Limb (tissue), 2 donors: ENCODE measurements at regions not wholly inside any gene's neighbourhood (a gene's known extent, or its start where the extent isn't known, plus 50 kb on each side); places are given as distances from the start of the nearest gene placed in this dataset.
"Not testable (repeated sequence)": the region's sequence is repeated elsewhere in the genome, so short reads cannot be mapped to it uniquely, and the experiment has no call there.

Experiments
- DNase-seq, 2 donors: peaks; one replicate each; pipeline ENCODE4 v3.0.0-alpha.2; 2016; ENCODE audit errors: extremely low spot score in 2 of 2

DNA sequence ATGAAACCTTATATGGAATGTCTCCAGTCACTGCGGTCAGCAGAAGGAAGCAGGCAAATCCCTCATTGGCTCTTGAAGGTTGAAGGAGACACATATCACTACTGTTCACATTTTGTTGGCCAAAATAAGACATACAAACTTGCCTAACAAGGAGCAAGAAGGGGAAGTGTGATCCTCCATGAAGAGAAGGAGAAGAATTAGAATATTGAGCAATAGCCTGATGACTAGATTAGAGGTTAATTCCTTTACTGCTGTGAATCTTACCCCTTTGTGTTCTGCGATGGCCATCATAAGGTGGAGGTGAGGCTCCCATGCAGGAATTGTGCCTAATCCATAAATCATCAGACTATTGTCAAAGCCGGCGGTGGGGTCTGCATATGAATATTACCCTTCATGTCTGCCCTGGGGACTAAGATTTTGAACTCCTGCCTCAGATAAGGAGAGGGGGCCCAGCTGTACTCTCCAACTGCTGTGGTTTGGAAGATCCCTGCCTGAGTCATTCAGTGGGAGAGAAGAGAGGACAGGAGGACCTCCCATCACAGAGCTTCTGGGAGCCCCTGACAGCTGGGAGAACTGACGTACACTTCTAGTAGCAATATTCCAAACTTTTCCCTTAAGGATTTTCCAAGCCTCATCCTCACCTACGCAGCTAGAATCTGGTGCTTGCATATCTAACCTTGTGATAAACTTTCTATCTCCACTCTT lies 398.5 kb downstream of the REEP3 start:
- no peak for DNase-seq

DNA sequence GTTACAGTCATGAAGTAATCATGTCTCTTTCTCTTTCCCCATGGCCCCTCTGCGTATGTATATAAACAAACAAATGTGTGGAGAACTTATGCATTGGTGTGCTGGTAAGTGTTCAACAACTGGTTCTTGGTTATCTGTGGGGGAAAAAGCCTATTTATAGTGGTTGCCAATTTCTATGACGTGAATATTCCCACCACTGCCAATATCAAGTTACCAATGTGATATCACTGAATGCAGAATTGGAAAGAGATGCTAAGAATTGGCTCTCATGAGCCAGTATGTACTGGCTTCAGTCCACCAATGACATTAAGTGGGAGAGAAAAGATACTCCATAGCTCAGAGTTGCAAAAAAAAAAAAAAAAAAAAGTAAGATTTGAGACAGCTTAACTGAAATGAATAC lies 399.7 kb downstream of the REEP3 start:
- DNase-seq: no peak

DNA sequence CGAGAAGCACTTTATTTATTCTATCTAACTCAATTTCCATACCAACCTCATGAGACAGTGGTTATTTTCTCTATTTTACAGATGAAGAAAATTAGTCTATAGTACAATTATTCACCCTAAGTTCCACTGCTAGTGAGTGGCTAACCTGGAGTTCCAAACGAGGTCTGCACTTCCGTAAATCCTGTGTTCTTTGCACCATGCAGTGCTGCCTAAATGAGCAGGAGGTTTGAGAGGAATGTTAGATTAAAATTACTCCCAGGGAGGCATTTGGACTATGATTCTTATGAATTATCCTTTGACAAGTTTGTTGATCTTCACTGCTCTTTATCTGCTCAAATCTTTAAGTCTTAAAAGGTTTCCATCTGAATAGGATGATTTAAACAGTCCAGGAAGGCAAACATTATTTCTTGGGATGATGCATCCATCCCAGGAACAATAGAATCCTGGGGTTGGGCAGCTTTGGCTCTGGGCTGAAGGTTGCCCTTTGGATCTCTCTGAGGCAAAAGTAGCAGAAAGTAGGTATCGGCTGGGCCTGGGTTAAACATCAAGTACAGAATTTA lies 400.8 kb downstream of the REEP3 start:
- DNase-seq: no peak

DNA sequence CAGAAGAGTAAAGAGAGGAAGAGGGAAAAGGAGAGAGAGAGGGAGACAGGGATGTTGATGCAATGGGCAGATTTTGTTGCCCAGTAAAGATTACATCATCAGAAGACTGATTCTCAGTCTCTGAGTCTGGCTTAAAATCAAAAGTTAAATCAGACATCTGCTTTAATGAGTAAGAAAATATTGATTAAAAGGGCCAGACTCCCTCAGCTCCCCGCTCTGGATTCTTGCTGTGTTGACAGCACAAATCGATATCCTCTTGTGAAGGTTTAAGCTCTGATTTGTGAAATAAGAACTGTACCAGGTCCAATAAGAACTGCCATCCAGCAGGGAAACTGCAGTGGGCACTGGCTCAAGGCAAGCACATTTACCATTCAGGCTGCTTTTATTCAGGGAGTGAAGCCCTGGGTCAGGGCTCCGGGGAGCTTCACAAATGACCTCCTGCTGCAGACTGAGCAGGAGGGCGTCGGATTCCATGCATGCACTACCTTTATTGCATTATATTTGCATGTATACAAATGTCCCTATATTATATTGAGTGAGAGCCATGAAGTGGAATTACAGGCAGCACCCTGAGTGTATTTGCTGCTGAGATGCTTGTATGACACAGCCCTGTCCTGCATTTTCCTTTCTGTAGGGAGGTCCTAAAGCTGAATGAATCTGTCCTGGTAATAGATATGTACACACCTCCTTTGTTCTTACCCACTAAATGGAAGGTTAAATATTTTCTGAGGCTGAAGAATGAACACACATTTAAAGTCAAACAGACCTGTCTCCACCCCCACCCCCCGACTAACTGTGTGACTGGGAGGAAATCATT lies 401.5 kb downstream of the REEP3 start:
- DNase-seq: no peak

DNA sequence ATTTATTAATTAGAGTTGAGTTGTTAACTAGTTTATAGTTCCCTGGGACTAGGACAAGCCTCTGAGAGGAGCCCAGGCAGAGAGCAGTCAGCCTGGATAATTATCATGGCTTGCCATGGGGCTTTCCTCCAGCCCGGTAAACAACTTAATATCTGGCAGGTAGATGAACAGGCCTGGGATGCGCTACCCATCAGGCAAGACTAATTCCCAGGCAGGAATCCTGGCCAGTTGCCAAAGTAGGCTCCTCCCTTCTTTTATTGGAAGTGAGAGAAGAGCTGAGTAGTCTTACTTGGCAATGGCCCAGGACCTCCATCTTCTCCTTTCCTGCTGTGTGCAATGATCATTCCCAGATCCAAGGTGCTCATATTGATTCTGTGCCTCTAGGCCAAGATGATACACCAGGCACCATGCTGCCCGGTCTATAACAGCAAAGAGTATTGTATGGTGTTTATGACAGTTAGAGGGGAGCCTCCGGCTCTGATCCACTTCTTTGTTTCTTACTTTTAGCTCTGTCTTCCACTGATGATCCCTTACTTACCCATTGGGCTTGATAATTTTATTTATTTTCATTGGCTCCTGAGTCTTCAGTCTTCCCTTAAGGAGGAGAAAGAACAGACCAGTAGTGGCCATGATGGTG lies 408.7 kb downstream of the REEP3 start:
- peak in 1 of 2 donors; percentile 36 for DNase-seq

DNA sequence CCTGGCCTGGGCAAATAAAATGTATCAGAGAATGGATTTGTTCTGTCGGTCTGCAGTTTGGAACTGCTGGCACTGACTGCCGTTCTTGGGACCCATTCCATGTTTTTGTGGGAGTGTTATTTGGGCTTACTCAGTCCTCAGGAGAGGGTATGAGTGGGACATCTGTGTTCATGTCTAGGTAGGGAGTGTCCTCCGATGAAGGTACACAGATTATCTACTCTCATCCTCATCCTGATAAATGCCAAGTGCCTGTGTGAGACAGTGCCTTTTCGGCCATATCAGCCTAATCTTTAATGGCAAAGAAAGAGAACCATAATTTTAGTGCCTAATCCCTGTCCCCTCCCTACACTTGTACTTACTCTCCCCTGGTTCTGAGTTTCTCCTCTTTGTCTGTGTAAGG lies 409.4 kb downstream of the REEP3 start:
- no peak for DNase-seq

DNA sequence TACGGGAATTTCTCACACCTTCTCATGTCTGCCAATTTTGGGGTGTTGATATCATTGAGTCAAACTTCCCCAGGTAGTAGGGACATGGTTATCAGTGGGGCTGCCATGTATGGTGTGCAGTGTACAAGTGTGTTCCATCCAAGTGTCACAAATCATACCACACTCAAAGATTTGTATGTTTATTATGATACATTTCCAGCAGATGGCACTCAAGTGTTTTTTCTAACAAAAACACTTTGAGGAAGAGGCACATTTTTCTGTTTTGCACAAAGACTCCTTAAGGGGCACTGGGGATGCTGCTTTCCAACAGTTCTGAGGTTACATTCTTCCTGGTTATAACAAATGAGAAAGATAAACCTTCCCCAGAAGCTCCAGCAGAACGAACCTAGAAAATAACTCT lies 414.5 kb downstream of the REEP3 start:
- DNase-seq: no peak

DNA sequence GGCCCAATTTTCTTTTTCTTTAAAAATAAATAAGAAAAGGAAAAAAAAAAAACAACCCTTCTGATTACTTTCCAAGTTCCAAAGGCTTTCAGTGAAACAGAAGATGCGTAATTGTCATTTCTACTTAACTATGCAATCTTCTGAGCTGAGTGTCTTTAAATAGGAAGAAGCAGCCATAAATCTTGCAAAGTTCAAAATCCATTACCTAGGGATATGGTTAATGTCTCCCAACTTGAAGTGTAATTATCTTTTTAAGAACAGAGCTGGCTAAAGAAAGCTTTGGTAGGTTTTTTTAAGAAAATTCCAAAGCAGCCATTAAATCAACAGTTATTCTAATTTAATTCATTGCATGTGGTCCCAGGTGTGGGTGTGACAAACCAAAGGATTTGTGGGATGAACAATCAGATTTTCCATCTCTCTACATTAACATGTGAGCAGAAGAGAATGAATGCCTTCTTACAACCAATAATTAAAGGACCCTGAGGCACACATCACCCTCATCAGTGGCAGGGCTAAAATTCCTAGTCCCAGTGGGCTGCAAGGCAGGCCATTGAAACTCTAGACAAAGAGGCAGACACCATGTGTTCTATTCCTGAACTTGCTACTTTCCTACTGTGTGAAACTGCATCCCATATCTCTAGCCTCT lies 419.2 kb downstream of the REEP3 start:
- DNase-seq: no peak

DNA sequence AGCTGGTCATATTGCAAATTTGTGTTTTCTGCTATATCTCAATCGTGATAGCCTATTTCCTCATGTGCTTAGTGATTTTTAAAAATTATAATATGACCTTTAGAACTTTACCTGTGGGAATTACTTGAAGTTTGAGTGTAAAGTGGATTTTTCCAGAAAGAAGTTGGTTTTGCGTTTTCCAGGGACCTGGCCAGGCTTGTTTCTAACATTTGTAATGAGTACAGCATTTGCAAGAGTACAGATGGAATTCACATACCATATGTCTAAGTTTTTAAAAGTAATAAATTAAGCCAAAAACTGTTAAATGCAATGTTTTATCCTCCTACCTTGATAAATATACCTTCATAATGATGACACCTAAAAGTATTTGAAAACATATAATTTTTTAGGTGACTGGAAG lies 443.2 kb downstream of the REEP3 start:
- DNase-seq: no peak

DNA sequence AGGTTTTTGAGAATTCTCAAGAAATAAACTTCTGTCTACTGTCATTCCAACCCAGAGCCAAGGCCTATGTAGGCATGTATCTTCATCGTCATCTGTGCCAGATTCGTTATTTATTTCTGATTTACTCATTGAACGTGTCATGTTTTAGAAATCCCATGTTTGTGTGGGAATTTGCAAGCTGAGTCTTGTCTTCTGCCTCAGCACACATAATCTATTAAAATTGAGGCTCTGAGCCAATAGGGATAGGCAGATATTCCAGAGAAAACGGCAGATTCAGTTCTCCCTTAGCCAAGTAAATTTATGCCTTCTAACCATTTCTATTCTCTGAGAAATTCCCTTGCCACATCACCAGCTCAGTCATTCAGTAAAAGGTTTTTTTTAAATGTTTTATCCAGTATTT lies 444.6 kb downstream of the REEP3 start:
- DNase-seq: no peak

DNA sequence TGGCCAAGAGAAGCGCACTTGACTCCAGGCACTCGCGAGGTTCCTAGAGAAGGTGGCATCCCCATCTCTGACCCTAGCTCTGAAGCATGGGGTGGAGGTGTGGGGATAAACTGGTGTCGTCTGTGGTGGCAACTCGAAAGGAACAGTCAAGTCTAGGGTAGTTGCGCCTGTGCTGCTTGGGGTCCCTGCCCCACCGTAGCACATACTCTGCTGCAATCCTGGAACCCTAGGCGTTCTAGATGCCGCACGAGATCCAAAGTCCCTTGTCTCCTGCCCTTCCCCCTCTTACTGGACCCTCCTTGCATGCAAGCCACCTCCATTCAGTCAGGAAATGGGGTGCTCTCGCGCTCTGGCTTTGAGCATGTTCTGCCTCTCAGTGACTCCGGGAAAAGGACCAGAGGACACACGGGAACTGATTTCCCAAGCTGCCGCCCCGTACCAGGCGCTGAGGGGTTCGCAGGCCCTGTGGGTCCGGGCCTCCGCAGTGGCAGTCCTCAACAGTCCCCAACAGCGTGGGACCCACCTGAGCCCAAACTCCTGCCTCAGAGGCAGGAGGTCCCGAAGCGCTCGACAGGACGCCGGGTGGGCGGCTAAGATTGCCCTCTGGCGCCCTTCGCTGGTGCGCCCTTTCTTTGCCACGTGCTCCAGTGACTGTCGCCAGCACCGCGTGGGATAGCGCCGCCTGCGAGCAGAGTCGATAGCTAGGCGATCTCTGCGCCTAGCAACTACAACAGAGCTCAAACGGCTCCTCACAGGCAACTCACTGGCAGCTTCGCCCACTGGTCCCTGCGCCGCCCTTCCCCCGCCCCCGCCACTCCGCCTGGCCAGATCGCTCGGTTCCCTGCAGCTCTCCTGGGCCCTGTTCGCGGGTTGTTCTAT lies 452.0 kb downstream of the REEP3 start:
- DNase-seq: no peak

DNA sequence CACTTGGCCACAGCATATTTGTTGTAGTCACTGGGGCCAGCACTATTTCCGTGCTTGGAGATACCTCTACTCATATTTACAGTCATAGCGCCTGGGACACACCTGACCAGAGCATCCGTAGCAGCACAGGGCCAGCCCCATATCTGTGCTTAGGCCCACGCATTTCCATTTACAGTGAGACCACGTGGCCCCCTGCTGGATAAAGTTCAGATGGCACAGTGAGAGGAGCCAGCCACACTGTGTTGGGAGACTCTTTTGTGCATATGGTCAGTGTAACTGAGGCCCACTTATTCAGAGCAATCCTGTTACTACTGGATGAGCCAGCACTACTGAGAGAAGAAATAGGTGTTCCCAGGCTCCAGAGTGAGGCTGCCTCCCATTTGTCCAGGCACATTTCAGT lies 455.3 kb downstream of the REEP3 start:
- DNase-seq: peak in 1 of 2 donors; percentile 51

DNA sequence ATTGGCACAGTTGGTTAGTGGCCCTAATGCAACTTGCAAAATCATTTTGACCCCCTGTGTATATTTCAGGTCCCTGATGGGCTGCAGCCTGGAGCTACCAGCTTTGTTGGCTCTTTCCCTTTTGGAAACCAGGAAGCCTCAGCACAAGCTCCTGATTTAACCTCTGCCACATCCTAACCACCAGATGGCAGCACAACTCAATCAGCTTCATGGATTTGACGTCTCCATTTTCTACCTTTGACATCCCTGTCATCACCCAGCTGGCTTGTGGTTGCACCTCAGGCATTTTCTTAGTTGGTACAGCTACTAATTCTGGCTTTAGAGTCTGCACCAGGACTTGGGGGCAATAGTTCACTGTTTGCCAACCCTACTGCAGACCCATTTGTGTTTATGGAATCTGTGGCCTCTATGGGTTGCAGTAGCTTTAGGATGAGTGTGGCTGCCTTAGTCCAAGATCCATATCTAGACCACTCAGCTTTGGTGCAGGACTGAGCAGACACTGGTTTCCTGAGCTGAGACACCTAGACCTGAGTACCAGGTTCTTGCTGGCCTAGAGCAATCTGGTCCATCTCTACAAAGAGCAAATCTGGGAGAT lies 456.2 kb downstream of the REEP3 start:
- DNase-seq: no peak

DNA sequence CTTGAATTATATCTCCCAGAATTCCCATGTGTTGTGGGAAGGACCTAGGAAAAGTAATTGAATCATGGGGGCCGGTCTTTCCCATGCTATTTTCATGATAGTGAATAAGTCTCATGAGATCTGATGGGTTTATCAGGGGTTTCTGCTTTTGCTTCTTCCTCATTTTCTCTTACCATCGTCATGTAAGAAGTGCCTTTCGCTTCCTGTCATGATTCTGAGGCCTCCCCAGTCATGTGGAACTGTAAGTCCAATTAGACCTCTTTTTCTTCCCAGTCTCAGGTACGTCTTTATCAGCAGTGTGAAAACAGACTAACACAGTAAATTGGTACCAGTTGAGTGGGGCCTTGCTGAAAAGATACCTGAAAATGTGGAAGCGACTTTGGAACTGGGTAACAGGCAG lies 459.7 kb downstream of the REEP3 start:
- DNase-seq: not testable (repeated sequence)

DNA sequence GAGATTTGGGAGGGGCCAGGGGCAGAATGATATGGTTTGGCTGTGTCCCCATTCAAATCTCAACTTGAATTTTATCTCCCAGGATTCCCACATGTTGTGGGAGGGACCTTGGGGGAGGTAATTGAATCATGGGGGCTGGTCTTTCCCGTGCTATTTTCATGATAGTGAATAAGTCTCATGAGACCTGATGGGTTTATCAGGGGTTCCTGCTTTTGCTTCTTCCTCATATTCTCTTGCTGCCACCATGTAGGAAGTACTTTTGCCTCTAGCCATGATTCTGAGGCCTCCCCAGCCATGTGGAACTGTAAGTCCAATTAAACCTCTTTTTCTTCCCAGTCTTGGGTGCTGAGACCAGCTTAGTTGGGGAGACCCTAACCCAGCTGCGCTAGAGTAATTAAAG lies 462.9 kb downstream of the REEP3 start:
- DNase-seq: not testable (repeated sequence)

DNA sequence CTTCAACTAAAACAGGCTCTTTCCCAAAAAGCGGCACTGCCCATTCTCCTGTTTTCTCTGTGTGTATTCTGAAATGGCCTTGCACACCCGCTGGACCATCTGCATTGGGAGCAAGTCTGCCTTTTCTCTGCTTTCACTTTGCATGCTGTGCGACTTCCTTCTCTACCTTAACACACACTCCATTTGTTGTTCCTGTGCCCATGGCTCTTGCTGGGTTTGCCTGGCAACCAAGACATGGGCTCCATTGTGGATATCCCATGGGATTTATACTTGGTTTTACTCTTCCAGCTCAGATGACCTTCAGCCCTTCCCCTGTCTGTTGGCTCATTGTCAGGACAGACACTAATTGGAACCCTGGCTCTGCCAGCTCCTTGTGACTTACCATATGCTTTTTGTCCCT lies 465.3 kb downstream of the REEP3 start:
- DNase-seq: no peak

DNA sequence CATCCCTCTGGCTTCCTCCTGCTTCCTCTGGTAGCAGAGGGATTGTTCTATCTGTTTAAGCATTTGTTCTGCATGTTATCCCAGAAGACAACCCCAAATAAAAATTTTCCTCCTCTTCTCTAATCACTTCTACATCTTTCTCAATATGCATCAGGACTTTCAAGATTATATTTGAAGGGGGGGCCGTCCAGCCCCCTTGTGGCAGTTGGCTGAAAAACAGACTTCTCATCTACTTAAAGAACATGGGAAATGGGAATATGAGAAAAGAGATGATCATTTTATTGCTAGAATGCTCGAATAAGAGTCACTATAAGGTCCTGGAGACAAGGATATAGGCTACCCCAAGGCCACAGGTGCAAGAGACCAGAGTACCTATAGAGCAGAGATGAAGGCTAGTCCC lies 466.0 kb downstream of the REEP3 start:
- DNase-seq: no peak

DNA sequence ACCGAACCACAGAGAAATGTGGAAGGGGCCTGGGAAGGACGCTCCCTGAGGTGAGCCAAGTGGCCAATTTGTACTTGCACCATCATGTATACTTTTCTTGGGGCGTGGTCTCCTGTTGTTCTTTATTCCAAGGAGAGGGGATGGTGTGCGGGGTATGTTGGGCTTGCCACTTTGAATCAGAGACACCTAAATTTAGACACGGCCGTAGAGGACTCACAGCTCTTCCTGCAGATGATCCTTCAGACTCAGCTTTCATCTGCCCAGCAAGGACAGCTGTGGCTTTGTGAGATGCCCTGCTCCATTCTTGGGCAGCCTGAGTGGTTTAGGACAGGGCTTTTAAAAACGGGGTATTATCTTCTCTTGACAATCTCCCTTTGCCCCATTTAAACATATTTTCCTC lies 473.2 kb downstream of the REEP3 start:
- no peak for DNase-seq

DNA sequence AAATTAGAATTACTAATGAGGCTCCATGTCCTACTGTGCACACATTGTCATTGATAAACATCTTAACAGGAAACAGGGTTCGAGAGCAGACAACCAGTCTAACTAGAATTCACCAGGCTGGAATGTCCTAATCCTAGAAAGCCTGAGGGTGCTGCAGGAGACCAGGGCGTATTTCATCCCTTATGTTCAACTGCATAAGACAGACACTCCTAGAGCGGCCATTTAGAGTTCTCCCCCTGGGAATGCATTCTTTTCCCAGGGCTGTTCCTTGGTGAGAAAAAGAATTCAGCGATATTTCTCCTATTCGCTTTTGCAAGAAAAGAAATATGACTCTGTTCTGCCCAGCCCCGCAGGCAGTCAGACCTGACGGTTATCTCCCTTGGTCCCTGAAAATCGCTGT lies 486.0 kb downstream of the REEP3 start:
- no peak for DNase-seq

DNA sequence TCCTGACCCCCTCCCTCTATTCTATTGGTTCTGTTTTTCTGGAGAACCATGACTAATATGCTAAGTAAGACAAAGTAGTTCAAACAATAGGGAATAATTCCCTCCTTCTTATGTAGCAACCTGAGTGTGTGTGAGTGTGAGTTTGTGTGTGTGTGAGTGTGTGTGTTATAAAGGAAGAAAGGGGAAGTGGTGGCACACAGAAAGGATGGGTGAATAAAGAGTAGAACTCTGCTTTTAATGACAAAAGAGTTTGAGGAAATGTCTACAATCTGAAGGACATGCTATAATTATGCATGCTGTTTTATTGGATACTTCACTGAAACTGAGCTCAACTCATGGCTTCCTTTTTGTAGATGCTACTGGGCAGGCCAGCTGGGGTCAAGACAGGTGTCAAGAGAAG lies 489.5 kb downstream of the REEP3 start:
- no peak for DNase-seq
